Panc1 (cell line): ENCODE measurements at regions not wholly inside any gene's neighbourhood (a gene's known extent, or its start where the extent isn't known, plus 50 kb on each side); places are given as distances from the start of the nearest gene placed in this dataset.

ENCODE experiments used
- ATAC-seq: fragments of 200-7000 bp; cut with Tn5 transposase; 2 replicates; pipeline ENCODE4 v1.9.1; 2020; ENCODE audit warnings: mild to moderate bottlenecking, moderate library complexity
- BruUV-seq: library from RNA; stranded (reverse); fragments of 400-500 nt; replicated peaks from 2 replicates; lab custom pipeline; 2021; lab: Mats Ljungman, UMichigan
- CTCF ChIA-PET: fragments of 300-600 bp; sonication (Branson Sonifier 250); formaldehyde crosslinking; loops from one replicate; lab custom pipeline; 2022; ENCODE audit warnings: antibody characterized with exemption; lab: Charles Lee
- POLR2A ChIA-PET: fragments of 300-600 bp; sonication (Branson Sonifier 250); formaldehyde crosslinking; loops from one replicate; lab custom pipeline; 2022; ENCODE audit warnings: antibody characterized with exemption; lab: Charles Lee
- DNase-seq: peaks from one replicate; pipeline ENCODE4 v3.0.0-alpha.2; 2010; ENCODE audit warnings: low read depth, low spot score
- H3K27ac ChIP-seq: 2 replicates; pipeline ENCODE4 v1.5.1; 2011; ENCODE audit warnings: mild to moderate bottlenecking, low read length, inconsistent platforms
- H3K27me3 ChIP-seq: fragments of 200-500 bp; sonication (Bioruptor generic); 2 replicates; pipeline ENCODE4 v1.6.0; 2014; ENCODE audit warnings: low read length, inconsistent platforms; ENCODE audit not compliant: control insufficient read depth, insufficient read depth
- H3K36me3 ChIP-seq: fragments of 200-500 bp; sonication (Bioruptor generic); 2 replicates; pipeline ENCODE4 v1.5.1; 2014; ENCODE audit warnings: inconsistent platforms, mild to moderate bottlenecking, low read length, moderate library complexity; ENCODE audit not compliant: control insufficient read depth, insufficient read depth
- H3K4me1 ChIP-seq: 2 replicates; pipeline ENCODE4 v1.5.1; 2011; ENCODE audit warnings: inconsistent platforms, mild to moderate bottlenecking, low read length, moderate library complexity; ENCODE audit not compliant: control insufficient read depth, insufficient read depth
- H3K4me3 ChIP-seq, 2 experiments: 2 replicates each; pipeline ENCODE4 v1.5.1; 2011 to 2012; ENCODE audit warnings: low read depth in 2 of 2, low read length in 2 of 2, mild to moderate bottlenecking in 2 of 2, inconsistent platforms in 1 of 2, moderate library complexity in 1 of 2
- H3K9me3 ChIP-seq: fragments of 200-500 bp; sonication (Bioruptor generic); 2 replicates; pipeline ENCODE4 v1.5.1; 2014; ENCODE audit warnings: low read depth, mild to moderate bottlenecking, inconsistent platforms, low read length, moderate library complexity; ENCODE audit not compliant: control insufficient read depth, insufficient read depth
- POLR2AphosphoS5 ChIP-seq: IDR thresholded peaks from 2 replicates; pipeline ENCODE4 v1.6.1; 2012; ENCODE audit warnings: mild to moderate bottlenecking, low read depth, low read length, moderate library complexity
- SIN3A ChIP-seq: IDR thresholded peaks from 2 replicates; pipeline ENCODE4 v1.6.1; 2012; ENCODE audit warnings: low read depth, mild to moderate bottlenecking, low read length, moderate library complexity, borderline replicate concordance; ENCODE audit not compliant: insufficient read depth
- TCF7L2 ChIP-seq: IDR thresholded peaks from 2 replicates; pipeline ENCODE4 v1.6.1; 2011; ENCODE audit warnings: mild to moderate bottlenecking, low read depth, low read length, inconsistent platforms
- in situ Hi-C: cut with HindIII; loops from 2 replicates; pipeline ENCODE4 v1.10.0; 2016; ENCODE audit warnings: low sequenced_read_pairs, low pct_unique_long_range_greater_than_20kb
- intact Hi-C: fragments of 100-400 bp; cut with micrococcal nuclease; formaldehyde crosslinking; loops from one replicate; pipeline ENCODE4 v1.10.0; 2022; ENCODE audit not compliant: unreplicated experiment
- TF ChIP-seq, protein P1 (sequence below), 2 experiments: IDR thresholded peaks; 2 replicates each; pipeline ENCODE4 v1.6.1; 2011 to 2012; ENCODE audit warnings: low read depth in 2 of 2, control low read depth in 1 of 2, low read length in 1 of 2, mild to moderate bottlenecking in 1 of 2, moderate library complexity in 1 of 2; ENCODE audit not compliant: insufficient read depth in 1 of 2
- TF ChIP-seq, protein P2 (sequence below): fragments of 450-650 bp; IDR thresholded peaks from 2 replicates; pipeline ENCODE4 v1.5.1; 2017; ENCODE audit warnings: mild to moderate bottlenecking

DNA sequence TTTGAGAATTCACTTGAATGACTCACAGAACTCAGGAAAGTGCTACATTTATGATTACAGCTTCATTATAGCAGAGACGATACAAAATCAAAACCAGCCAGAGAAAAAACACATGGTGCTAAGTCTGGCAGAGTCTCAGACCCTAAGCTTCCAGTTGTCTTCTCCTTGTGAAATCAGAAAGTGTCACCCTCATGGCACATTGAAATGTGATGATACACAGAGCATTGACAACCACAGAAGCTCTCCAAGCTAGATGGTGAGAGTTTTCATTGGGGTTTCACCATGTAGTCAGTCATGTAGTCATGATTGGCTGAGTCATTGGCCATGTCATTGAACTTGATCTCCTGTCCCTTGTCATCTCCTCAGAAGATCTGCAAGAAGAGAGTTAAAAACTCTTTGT lies 526.6 kb downstream of the MRPL39 start:
- in situ Hi-C loops, result no loop called here
- no TSS peak for BruUV-seq
- Histone ChIP-seq H3K36me3 (no peaks in the 10 kb centered on the region), H3K27me3 (no peaks in the 10 kb centered on the region), H3K4me3 (no peak overlapping the region), H3K4me1 (no peaks in the 10 kb centered on the region), H3K9me3 (no peaks in the 10 kb centered on the region), H3K27ac (no peak overlapping the region)
- no peak for TF ChIP-seq SIN3A
- no peak for TF ChIP-seq TCF7L2
- TF ChIP-seq, protein P1, sequence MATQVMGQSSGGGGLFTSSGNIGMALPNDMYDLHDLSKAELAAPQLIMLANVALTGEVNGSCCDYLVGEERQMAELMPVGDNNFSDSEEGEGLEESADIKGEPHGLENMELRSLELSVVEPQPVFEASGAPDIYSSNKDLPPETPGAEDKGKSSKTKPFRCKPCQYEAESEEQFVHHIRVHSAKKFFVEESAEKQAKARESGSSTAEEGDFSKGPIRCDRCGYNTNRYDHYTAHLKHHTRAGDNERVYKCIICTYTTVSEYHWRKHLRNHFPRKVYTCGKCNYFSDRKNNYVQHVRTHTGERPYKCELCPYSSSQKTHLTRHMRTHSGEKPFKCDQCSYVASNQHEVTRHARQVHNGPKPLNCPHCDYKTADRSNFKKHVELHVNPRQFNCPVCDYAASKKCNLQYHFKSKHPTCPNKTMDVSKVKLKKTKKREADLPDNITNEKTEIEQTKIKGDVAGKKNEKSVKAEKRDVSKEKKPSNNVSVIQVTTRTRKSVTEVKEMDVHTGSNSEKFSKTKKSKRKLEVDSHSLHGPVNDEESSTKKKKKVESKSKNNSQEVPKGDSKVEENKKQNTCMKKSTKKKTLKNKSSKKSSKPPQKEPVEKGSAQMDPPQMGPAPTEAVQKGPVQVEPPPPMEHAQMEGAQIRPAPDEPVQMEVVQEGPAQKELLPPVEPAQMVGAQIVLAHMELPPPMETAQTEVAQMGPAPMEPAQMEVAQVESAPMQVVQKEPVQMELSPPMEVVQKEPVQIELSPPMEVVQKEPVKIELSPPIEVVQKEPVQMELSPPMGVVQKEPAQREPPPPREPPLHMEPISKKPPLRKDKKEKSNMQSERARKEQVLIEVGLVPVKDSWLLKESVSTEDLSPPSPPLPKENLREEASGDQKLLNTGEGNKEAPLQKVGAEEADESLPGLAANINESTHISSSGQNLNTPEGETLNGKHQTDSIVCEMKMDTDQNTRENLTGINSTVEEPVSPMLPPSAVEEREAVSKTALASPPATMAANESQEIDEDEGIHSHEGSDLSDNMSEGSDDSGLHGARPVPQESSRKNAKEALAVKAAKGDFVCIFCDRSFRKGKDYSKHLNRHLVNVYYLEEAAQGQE (IDR thresholded peaks at IDR 0.05; ENCODE audit: insufficient read depth in 1 of 2, low read depth in 2 of 2, low read length in 1 of 2), result no peak
- no peak for TF ChIP-seq POLR2AphosphoS5
- TF ChIP-seq, protein P2, sequence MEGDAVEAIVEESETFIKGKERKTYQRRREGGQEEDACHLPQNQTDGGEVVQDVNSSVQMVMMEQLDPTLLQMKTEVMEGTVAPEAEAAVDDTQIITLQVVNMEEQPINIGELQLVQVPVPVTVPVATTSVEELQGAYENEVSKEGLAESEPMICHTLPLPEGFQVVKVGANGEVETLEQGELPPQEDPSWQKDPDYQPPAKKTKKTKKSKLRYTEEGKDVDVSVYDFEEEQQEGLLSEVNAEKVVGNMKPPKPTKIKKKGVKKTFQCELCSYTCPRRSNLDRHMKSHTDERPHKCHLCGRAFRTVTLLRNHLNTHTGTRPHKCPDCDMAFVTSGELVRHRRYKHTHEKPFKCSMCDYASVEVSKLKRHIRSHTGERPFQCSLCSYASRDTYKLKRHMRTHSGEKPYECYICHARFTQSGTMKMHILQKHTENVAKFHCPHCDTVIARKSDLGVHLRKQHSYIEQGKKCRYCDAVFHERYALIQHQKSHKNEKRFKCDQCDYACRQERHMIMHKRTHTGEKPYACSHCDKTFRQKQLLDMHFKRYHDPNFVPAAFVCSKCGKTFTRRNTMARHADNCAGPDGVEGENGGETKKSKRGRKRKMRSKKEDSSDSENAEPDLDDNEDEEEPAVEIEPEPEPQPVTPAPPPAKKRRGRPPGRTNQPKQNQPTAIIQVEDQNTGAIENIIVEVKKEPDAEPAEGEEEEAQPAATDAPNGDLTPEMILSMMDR, result no peak
- ChIA-PET CTCF (no interaction called here), POLR2A (no interaction called here)
- intact Hi-C loops, result no loop called here
- ATAC-seq, result no peak
- no peak for DNase-seq

DNA sequence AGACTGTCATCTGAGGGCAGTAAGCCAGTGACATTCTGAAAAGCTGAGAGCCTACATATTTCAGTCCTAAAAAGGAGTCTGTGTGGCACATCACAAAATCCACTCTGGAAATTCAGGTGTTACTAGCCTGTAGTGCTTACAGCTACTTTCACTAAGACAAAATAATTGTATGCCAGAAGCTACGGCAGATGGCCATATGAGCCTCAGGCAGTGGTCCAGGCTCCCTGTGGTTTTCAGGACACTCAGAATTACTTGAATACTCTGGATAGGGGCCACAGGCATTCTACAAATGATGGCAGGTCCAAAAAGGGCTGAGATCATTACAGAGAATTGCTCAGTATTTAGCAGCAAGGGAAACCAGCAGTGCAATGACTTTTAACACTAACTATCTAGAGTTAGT lies 527.1 kb downstream of the MRPL39 start:
- CTCF ChIA-PET, result no interaction called here
- no peak overlapping the region for H3K27ac ChIP-seq
- H3K4me3 ChIP-seq, result no peak overlapping the region
- ATAC-seq (no peak), DNase-seq (no peak)
- no TSS peak for BruUV-seq
- TF ChIP-seq, protein P2, result no peak
- TF ChIP-seq, protein P1 (IDR thresholded peaks at IDR 0.05; ENCODE audit: insufficient read depth in 1 of 2, low read depth in 2 of 2, low read length in 1 of 2), result no peak
- TF ChIP-seq TCF7L2, result no peak
- no peak for TF ChIP-seq SIN3A
- no peak for TF ChIP-seq POLR2AphosphoS5
- H3K4me1 ChIP-seq, result no peaks in the 10 kb centered on the region
- in situ Hi-C loops, result no loop called here
- no peaks in the 10 kb centered on the region for H3K9me3 ChIP-seq
- no peaks in the 10 kb centered on the region for H3K27me3 ChIP-seq
- no peaks in the 10 kb centered on the region for H3K36me3 ChIP-seq
- POLR2A ChIA-PET, result no interaction called here
- intact Hi-C loops, result no loop called here
